ENCODE measurements at regions not wholly inside any gene's neighbourhood (a gene's known extent, or its start where the extent isn't known, plus 50 kb on each side); places are given as distances from the start of the nearest gene placed in this dataset.

DNA sequence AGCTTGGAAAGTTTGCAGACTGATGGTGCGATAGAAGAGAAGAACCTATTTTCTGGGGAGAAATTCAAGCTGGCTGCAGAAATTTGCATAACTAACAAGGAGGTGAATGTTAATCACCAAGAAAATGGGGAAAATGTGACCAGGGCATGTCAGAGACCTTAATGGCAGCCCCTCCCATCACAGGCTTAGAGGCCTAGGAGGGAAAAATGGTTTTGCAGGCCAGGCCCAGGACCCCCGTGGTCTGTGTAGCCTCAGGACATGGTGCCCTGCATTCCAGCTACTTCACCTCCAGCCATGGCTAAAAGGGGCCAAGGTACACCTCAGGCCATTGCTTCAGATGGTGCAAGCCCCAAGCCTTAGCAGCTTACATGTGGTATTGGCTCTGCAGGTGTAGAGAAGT lies 207.1 kb upstream of the CXorf66 start:
- no peak overlapping the region for H3K4me3 ChIP-seq (ENCODE audit: low read depth, low read length)
- DNase-seq (ENCODE audit: low read depth) = no peak
- TF ChIP-seq, protein P1, sequence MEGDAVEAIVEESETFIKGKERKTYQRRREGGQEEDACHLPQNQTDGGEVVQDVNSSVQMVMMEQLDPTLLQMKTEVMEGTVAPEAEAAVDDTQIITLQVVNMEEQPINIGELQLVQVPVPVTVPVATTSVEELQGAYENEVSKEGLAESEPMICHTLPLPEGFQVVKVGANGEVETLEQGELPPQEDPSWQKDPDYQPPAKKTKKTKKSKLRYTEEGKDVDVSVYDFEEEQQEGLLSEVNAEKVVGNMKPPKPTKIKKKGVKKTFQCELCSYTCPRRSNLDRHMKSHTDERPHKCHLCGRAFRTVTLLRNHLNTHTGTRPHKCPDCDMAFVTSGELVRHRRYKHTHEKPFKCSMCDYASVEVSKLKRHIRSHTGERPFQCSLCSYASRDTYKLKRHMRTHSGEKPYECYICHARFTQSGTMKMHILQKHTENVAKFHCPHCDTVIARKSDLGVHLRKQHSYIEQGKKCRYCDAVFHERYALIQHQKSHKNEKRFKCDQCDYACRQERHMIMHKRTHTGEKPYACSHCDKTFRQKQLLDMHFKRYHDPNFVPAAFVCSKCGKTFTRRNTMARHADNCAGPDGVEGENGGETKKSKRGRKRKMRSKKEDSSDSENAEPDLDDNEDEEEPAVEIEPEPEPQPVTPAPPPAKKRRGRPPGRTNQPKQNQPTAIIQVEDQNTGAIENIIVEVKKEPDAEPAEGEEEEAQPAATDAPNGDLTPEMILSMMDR (IDR thresholded peaks at IDR 0.05; ENCODE audit: insufficient read depth, low read depth, low read length) = no peak

DNA sequence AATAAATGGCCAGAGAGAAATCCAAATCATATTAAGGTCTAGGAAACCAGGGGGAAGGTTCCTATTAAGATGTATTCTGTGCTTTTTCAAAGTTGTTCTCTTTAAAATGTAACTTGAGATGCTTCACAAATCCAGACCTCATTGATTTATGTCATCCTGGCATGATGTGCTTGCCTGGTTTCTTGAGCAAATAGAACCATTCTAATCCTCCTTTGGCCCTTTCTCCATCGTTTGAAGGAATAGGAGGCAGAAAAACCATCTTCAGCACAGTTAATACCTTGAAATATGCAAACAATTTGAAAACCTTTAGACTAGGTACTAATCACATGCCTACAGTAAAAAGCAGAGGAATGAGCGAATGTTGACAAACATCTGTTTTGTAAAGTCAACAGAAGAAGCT lies 202.2 kb upstream of the CXorf66 start:
- TF ChIP-seq, protein P1 (IDR thresholded peaks at IDR 0.05; ENCODE audit: insufficient read depth, low read depth, low read length) = no peak
- DNase-seq (ENCODE audit: low read depth) = no peak
- H3K4me3 ChIP-seq (ENCODE audit: low read depth, low read length) = no peak overlapping the region

DNA sequence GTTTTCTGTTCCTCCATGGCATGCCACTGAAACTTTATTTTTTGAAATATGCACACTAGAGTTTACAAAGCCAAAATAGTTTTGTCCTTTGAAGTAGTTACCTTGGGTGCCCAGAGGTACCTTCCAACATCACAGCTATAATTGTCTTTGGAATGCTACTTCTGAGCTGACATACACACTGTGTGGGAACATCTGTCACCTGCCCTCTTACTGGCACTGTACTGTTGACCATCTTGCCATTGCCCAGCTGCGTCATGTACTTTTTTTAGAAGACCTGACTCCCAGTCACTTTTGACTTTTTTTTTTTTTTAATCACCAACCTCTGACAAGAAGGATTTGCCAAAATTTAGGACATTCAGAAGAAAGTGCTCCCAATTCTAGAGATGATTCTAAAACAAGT lies 200.5 kb upstream of the CXorf66 start:
- no peak for DNase-seq (ENCODE audit: low read depth)
- TF ChIP-seq, protein P1 (IDR thresholded peaks at IDR 0.05; ENCODE audit: insufficient read depth, low read depth, low read length) = no peak
- H3K4me3 ChIP-seq (ENCODE audit: low read depth, low read length) = no peak overlapping the region

DNA sequence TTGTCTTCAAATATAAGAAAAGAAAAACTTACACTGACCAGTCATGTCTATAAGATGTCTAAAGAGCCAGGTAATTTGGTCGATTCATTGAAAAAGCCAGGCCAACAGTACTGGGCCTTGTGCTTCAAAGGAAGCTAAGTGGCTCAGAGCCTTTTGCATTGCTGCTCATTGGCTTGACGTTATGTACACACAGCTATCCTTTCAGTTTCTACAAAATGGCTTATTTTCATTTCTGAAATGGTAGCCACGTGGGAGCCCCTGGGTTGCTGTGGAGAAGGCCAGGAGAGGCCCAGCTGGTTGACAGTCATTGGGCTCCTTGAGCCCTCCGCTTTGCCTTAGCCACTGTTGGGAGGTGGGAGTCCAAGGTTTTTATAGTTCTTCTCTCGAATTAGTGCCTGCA lies 199.1 kb upstream of the CXorf66 start:
- DNase-seq (ENCODE audit: low read depth) = no peak
- no peak overlapping the region for H3K4me3 ChIP-seq (ENCODE audit: low read depth, low read length)
- TF ChIP-seq, protein P1 (IDR thresholded peaks at IDR 0.05; ENCODE audit: insufficient read depth, low read depth, low read length) = no peak

DNA sequence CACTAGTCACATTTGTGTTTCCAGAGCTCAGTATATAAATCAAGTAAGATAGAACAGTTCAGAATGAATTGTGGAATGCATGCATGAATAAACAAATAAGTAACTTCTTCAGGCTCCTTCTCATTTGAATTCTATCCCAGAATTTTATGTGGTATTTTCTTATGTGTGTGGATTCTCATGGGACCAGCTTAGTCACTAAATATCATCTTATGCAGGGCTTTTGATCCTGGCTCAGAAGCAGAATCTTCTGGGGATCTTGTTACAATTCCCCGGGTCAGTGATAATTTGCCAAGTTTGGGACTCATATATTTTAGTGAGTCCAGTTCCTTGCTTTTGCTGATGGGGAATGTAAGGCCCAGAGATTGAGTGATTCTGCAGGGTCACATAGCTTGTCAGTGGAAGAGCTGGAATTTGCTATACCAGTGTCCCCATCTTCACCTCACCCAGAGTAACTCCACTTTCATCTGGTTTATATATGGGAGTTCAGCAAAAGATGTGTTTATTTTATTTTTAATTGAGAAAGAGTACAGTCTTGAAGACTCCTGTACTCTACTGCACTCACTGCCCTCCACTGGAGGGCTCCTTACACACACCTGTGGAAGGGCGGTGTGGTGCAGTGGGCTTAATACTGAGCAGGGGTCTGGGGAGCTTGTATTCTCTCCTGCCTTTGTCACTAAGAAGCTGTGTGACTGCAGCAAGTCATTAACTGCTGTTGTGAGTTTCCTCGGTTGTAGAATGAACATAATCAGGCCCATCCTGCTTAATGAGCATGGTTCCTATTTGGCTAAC lies 198.2 kb upstream of the CXorf66 start:
- peak; percentile 0 for DNase-seq (ENCODE audit: low read depth)
- H3K4me3 ChIP-seq (ENCODE audit: low read depth, low read length) = no peak overlapping the region
- TF ChIP-seq, protein P1 (IDR thresholded peaks at IDR 0.05; ENCODE audit: insufficient read depth, low read depth, low read length) = no peak

DNA sequence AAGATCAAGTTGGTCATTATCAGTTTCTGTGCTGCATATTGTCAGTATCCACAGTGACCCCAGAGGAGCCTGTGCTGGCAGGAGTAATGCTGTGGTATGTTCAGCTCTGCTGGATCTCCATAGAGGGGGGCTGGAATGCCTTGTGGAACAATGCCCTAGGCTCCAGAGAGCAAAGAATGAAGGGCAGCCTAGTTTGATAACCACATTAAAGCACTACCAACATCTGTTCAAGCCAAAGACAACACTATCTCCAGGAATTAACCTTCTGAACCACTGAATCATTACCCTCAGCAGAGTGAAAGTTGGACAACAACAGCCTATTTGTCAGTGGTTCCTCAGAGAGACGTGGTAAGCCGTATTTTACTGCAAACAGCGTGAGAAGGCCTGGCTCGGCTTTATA lies 192.3 kb upstream of the CXorf66 start:
- H3K4me3 ChIP-seq (ENCODE audit: low read depth, low read length) = no peak overlapping the region
- TF ChIP-seq, protein P1 (IDR thresholded peaks at IDR 0.05; ENCODE audit: insufficient read depth, low read depth, low read length) = no peak
- DNase-seq (ENCODE audit: low read depth) = peak; percentile 7

DNA sequence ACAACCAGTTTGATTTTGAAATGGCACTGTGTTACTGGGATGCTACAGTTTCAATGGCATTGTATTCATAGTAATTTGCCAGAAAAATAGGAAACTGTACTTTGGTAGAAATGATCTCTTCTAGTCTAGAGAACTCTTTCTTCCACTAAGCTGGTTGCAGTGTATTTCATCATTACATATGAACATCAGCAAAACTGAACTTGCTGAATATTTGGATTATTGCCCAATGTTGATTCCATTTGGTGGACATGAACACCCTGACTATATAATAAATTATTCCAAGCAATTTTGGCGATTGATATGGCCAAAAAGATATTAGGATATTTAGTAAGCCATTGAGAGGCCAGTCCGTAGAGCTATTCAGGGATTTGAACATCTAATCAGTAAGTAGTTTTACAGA lies 191.8 kb upstream of the CXorf66 start:
- DNase-seq (ENCODE audit: low read depth) = peak; percentile 0
- TF ChIP-seq, protein P1 (IDR thresholded peaks at IDR 0.05; ENCODE audit: insufficient read depth, low read depth, low read length) = no peak
- no peak overlapping the region for H3K4me3 ChIP-seq (ENCODE audit: low read depth, low read length)
